ENCODE measurements at regions not wholly inside any gene's neighbourhood (a gene's known extent, or its start where the extent isn't known, plus 50 kb on each side); places are given as distances from the start of the nearest gene placed in this dataset.

DNA sequence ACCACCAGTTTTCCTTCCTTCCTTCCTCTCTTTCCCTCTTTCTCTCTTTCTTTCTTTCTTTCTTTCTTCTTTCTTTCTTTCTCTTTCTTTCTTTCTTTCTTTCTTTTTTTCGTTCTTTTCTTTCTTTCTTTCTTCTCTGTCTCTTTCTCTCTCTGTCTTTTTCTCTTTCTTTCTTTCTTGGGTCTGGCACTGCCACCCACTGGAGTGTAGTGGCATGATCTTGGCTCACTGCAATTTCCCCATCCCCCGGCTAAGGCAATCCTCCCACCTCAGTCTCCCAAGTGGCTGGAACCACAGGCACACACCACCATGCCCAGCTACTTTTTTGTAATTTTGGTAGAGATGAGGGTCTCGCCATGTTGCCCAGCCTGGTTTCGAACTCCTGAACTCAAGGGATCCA, 51.6 kb upstream of the NHS start:
- TF ChIP-seq EZH2 (IDR thresholded peaks at IDR 0.05; ENCODE audit: borderline replicate concordance) (no peak), EZH2phosphoT487 (IDR thresholded peaks at IDR 0.05; ENCODE audit: low read depth, severe bottlenecking, unreplicated experiment) (no peak)
- TF ChIP-seq, protein P1, sequence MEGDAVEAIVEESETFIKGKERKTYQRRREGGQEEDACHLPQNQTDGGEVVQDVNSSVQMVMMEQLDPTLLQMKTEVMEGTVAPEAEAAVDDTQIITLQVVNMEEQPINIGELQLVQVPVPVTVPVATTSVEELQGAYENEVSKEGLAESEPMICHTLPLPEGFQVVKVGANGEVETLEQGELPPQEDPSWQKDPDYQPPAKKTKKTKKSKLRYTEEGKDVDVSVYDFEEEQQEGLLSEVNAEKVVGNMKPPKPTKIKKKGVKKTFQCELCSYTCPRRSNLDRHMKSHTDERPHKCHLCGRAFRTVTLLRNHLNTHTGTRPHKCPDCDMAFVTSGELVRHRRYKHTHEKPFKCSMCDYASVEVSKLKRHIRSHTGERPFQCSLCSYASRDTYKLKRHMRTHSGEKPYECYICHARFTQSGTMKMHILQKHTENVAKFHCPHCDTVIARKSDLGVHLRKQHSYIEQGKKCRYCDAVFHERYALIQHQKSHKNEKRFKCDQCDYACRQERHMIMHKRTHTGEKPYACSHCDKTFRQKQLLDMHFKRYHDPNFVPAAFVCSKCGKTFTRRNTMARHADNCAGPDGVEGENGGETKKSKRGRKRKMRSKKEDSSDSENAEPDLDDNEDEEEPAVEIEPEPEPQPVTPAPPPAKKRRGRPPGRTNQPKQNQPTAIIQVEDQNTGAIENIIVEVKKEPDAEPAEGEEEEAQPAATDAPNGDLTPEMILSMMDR (IDR thresholded peaks at IDR 0.05; ENCODE audit: poor library complexity): no peak

All from hepatocyte (in vitro differentiated cells).